PC-9 (cell line): ENCODE measurements at regions not wholly inside any gene's neighbourhood (a gene's known extent, or its start where the extent isn't known, plus 50 kb on each side); places are given as distances from the start of the nearest gene placed in this dataset.

Experiments
- BruUV-seq: library from RNA; stranded (reverse); fragments of 400-500 nt; replicated peaks from 2 replicates; lab custom pipeline; 2021; lab: Mats Ljungman, UMichigan
- CTCF ChIA-PET: fragments of 300-600 bp; sonication (Branson Sonifier 250); formaldehyde crosslinking; loops from one replicate; lab custom pipeline; 2022; ENCODE audit warnings: antibody characterized with exemption; lab: Charles Lee
- POLR2A ChIA-PET: fragments of 300-600 bp; sonication (Branson Sonifier 250); formaldehyde crosslinking; loops from one replicate; lab custom pipeline; 2022; ENCODE audit warnings: antibody characterized with exemption; ENCODE audit not compliant: unreplicated experiment; lab: Charles Lee
- DNase-seq, 2 experiments: peaks; one replicate each; pipeline versions ENCODE4 v3.0.0 to v3.0.0-alpha.2; 2015 to 2022; ENCODE audit warnings: mixed read lengths in 1 of 2
- H2AFZ ChIP-seq: fragments of 200-600 bp; sonication (generic); 2 replicates; pipeline ENCODE4 v1.8.1; 2017; ENCODE audit warnings: antibody characterized with exemption
- H3F3A ChIP-seq: fragments of 200-600 bp; sonication (generic); 2 replicates; pipeline ENCODE4 v1.8.1; 2017; ENCODE audit warnings: antibody characterized with exemption, mild to moderate bottlenecking, low read depth; ENCODE audit not compliant: insufficient read depth
- H3K27ac ChIP-seq: fragments of 200-600 bp; sonication (generic); 2 replicates; pipeline ENCODE4 v1.6.1; 2016; ENCODE audit warnings: mixed run types
- H3K27me3 ChIP-seq: fragments of 200-600 bp; sonication (generic); 2 replicates; pipeline ENCODE4 v1.6.1; 2016; ENCODE audit warnings: low read depth, mixed run types; ENCODE audit not compliant: insufficient read depth
- H3K36me3 ChIP-seq: fragments of 200-600 bp; sonication (generic); 2 replicates; pipeline ENCODE4 v1.6.1; 2016; ENCODE audit warnings: low read depth, mixed run types
- H3K4me1 ChIP-seq: fragments of 200-600 bp; sonication (generic); replicated peaks from 2 replicates; pipeline ENCODE4 v1.6.1; 2016; ENCODE audit warnings: mixed run types; ENCODE audit not compliant: insufficient read depth
- H3K4me2 ChIP-seq: fragments of 200-600 bp; sonication (generic); 2 replicates; pipeline ENCODE4 v1.6.1; 2017; ENCODE audit warnings: mixed run types
- H3K4me3 ChIP-seq: fragments of 200-600 bp; sonication (generic); 2 replicates; pipeline ENCODE4 v1.6.1; 2016; ENCODE audit warnings: mixed run types
- H3K79me2 ChIP-seq: fragments of 200-600 bp; sonication (generic); 2 replicates; pipeline ENCODE4 v1.6.1; 2017; ENCODE audit warnings: low read depth, mixed run types
- H3K9me2 ChIP-seq: fragments of 200-600 bp; sonication (generic); 2 replicates; pipeline ENCODE4 v1.8.1; 2017; ENCODE audit warnings: mild to moderate bottlenecking; ENCODE audit not compliant: insufficient read depth
- H3K9me3 ChIP-seq: fragments of 200-600 bp; sonication (generic); 2 replicates; pipeline ENCODE4 v1.8.1; 2016; ENCODE audit warnings: low read depth; ENCODE audit not compliant: insufficient read depth
- H4K20me1 ChIP-seq: fragments of 200-600 bp; sonication (generic); 2 replicates; pipeline ENCODE4 v1.8.1; 2017; ENCODE audit not compliant: insufficient read depth
- CTCF ChIP-seq: fragments of 200-600 bp; sonication (generic); conservative IDR thresholded peaks from 2 replicates; pipeline ENCODE4 v1.6.1; 2017; ENCODE audit warnings: mixed run types, antibody characterized with exemption, mild to moderate bottlenecking, moderate library complexity
- EZH2 ChIP-seq: fragments of 200-600 bp; sonication (generic); IDR thresholded peaks from 2 replicates; pipeline ENCODE4 v1.8.0; 2017; ENCODE audit warnings: antibody characterized with exemption, low read depth
- intact Hi-C: fragments of 100-400 bp; cut with micrococcal nuclease; formaldehyde crosslinking; loops from one replicate; pipeline ENCODE4 v1.10.0; 2022; ENCODE audit not compliant: unreplicated experiment

GRCh38 chr4:59869056-59869455 lies 1331.1 kb upstream of the ADGRL3 start:
- no peaks in the 10 kb centered on the region for H4K20me1 ChIP-seq
- TF ChIP-seq CTCF (no peak), EZH2 (no peak)
- no peaks in the 10 kb centered on the region for H3K27me3 ChIP-seq
- ChIA-PET POLR2A (no interaction called here), CTCF (no interaction called here)
- H3F3A ChIP-seq, result no peaks in the 10 kb centered on the region
- H3K4me2 ChIP-seq, result no peak overlapping the region
- no peak overlapping the region for H2AFZ ChIP-seq
- H3K4me1 ChIP-seq, result no peaks in the 10 kb centered on the region
- no peak overlapping the region for H3K27ac ChIP-seq
- no peaks in the 10 kb centered on the region for H3K79me2 ChIP-seq
- no peaks in the 10 kb centered on the region for H3K9me2 ChIP-seq
- DNase-seq, result no peak
- no TSS peak for BruUV-seq
- no peaks in the 10 kb centered on the region for H3K9me3 ChIP-seq
- no peaks in the 10 kb centered on the region for H3K36me3 ChIP-seq
- no peak overlapping the region for H3K4me3 ChIP-seq
- intact Hi-C loops, result no loop called here

- CTCF ChIA-PET, result no interaction called here
- Histone ChIP-seq H3K4me3 (no peak overlapping the region), H3K36me3 (no peaks in the 10 kb centered on the region), H3F3A (no peaks in the 10 kb centered on the region), H3K9me2 (no peaks in the 10 kb centered on the region), H4K20me1 (no peaks in the 10 kb centered on the region), H3K79me2 (no peaks in the 10 kb centered on the region), H3K27me3 (no peaks in the 10 kb centered on the region), H2AFZ (no peak overlapping the region), H3K4me2 (no peak overlapping the region), H3K4me1 (no peaks in the 10 kb centered on the region), H3K9me3 (no peaks in the 10 kb centered on the region), H3K27ac (no peak overlapping the region)
- no peak for DNase-seq
- intact Hi-C loops, result no loop called here
- TF ChIP-seq EZH2 (no peak), CTCF (no peak)
- POLR2A ChIA-PET, result no interaction called here
- BruUV-seq, result no TSS peak
Observed at GRCh38 chr4:59869559-59869958, 1330.6 kb upstream of the ADGRL3 start.

GRCh38 chr4:59881632-59882031 lies 1318.5 kb upstream of the ADGRL3 start:
- H3K9me2 ChIP-seq, result no peaks in the 10 kb centered on the region
- TF ChIP-seq EZH2 (no peak), CTCF (no peak)
- no peaks in the 10 kb centered on the region for H3K4me1 ChIP-seq
- ChIA-PET CTCF (no interaction called here), POLR2A (no interaction called here)
- BruUV-seq, result no TSS peak
- no peak overlapping the region for H3K4me2 ChIP-seq
- H3K36me3 ChIP-seq, result no peaks in the 10 kb centered on the region
- no peaks in the 10 kb centered on the region for H3K27me3 ChIP-seq
- H3K9me3 ChIP-seq, result no peaks in the 10 kb centered on the region
- no peaks in the 10 kb centered on the region for H3K79me2 ChIP-seq
- no peak for DNase-seq
- H4K20me1 ChIP-seq, result no peaks in the 10 kb centered on the region
- no peak overlapping the region for H3K27ac ChIP-seq
- intact Hi-C loops, result no loop called here
- no peaks in the 10 kb centered on the region for H3F3A ChIP-seq
- no peak overlapping the region for H2AFZ ChIP-seq
- H3K4me3 ChIP-seq, result no peak overlapping the region
